HFFc6 (cell line): ENCODE measurements at regions not wholly inside any gene's neighbourhood (a gene's known extent, or its start where the extent isn't known, plus 50 kb on each side); places are given as distances from the start of the nearest gene placed in this dataset.
"Not testable (repeated sequence)": the region's sequence is repeated elsewhere in the genome, so short reads cannot be mapped to it uniquely, and the experiment has no call there.

Experiments used
- DNase-seq: peaks from one replicate; pipeline ENCODE4 v3.0.0-alpha.2; 2018
- H3K27ac Mint-ChIP-seq: 2 replicates; pipeline ENCODE4 v1.8.0; 2020; ENCODE audit warnings: mild to moderate bottlenecking, mixed read lengths
- H3K27me3 Mint-ChIP-seq: 2 replicates; pipeline ENCODE4 v1.8.0; 2021; ENCODE audit warnings: mild to moderate bottlenecking, moderate library complexity, mixed read lengths; ENCODE audit not compliant: insufficient read depth
- H3K36me3 Mint-ChIP-seq: 2 replicates; pipeline ENCODE4 v1.8.0; 2021; ENCODE audit warnings: low read depth, mixed read lengths
- H3K4me1 Mint-ChIP-seq: 2 replicates; pipeline ENCODE4 v1.8.0; 2020; ENCODE audit warnings: low read depth, mixed read lengths
- H3K4me3 Mint-ChIP-seq: 2 replicates; pipeline ENCODE4 v1.8.0; 2020; ENCODE audit warnings: mild to moderate bottlenecking, moderate library complexity, mixed read lengths
- H3K9me3 Mint-ChIP-seq: 2 replicates; pipeline ENCODE4 v1.8.0; 2020; ENCODE audit warnings: mild to moderate bottlenecking, mixed read lengths
- CTCF ChIP-seq: fragments of 200-600 bp; sonication (generic); IDR thresholded peaks from 2 replicates; pipeline ENCODE4 v1.5.0; 2021; ENCODE audit warnings: antibody characterized with exemption, mild to moderate bottlenecking

- no peaks in the 10 kb centered on the region for H3K4me1 Mint-ChIP-seq
- H3K9me3 Mint-ChIP-seq = peaks cover 44% of the 10 kb centered on the region
- H3K27me3 Mint-ChIP-seq = no peaks in the 10 kb centered on the region; the same call in 1 of the 2 replicates
- no peak for TF ChIP-seq CTCF
- no peak for DNase-seq
- no peaks in the 10 kb centered on the region for H3K36me3 Mint-ChIP-seq
- no peak overlapping the region for H3K4me3 Mint-ChIP-seq
- no peak overlapping the region for H3K27ac Mint-ChIP-seq
Observed at GRCh38 chr10:64182671-64183070, 661.5 kb downstream of the REEP3 start.

GRCh38 chr10:64191286-64191685 lies 670.1 kb downstream of the REEP3 start:
- H3K4me1 Mint-ChIP-seq = no peaks in the 10 kb centered on the region
- no peak overlapping the region for H3K4me3 Mint-ChIP-seq
- H3K9me3 Mint-ChIP-seq = peaks cover 38% of the 10 kb centered on the region
- TF ChIP-seq CTCF = no peak
- H3K27ac Mint-ChIP-seq = no peak overlapping the region
- no peaks in the 10 kb centered on the region for H3K27me3 Mint-ChIP-seq
- no peaks in the 10 kb centered on the region for H3K36me3 Mint-ChIP-seq
- DNase-seq = no peak

GRCh38 chr10:64196638-64197315 lies 675.6 kb downstream of the REEP3 start:
- Mint-ChIP-seq H3K27me3 (no peaks in the 10 kb centered on the region), H3K4me1 (no peaks in the 10 kb centered on the region), H3K9me3 (peaks cover 32% of the 10 kb centered on the region), H3K27ac (no peak overlapping the region), H3K36me3 (no peaks in the 10 kb centered on the region), H3K4me3 (no peak overlapping the region)
- no peak for TF ChIP-seq CTCF
- no peak for DNase-seq

GRCh38 chr10:64201936-64202335 lies 680.7 kb downstream of the REEP3 start:
- no peak for DNase-seq
- TF ChIP-seq CTCF = no peak
- Mint-ChIP-seq H3K9me3 (peaks cover 25% of the 10 kb centered on the region), H3K4me3 (no peak overlapping the region), H3K27me3 (no peaks in the 10 kb centered on the region), H3K27ac (no peak overlapping the region), H3K36me3 (no peaks in the 10 kb centered on the region), H3K4me1 (no peaks in the 10 kb centered on the region)

- H3K4me3 Mint-ChIP-seq, H3K4me1 Mint-ChIP-seq, H3K36me3 Mint-ChIP-seq, H3K27ac Mint-ChIP-seq, H3K27me3 Mint-ChIP-seq, DNase-seq: not testable (repeated sequence)
- H3K9me3 Mint-ChIP-seq = peaks cover 38% of the 10 kb centered on the region
Observed at GRCh38 chr10:64204504-64204903, 683.3 kb downstream of the REEP3 start.

GRCh38 chr10:64206409-64206808 lies 685.2 kb downstream of the REEP3 start:
- no peak for TF ChIP-seq CTCF
- Mint-ChIP-seq H3K4me3 (no peak overlapping the region), H3K27ac (no peak overlapping the region), H3K36me3 (no peaks in the 10 kb centered on the region; the same call in 1 of the 2 replicates), H3K4me1 (no peaks in the 10 kb centered on the region), H3K27me3 (no peaks in the 10 kb centered on the region), H3K9me3 (peaks cover 48% of the 10 kb centered on the region)
- no peak for DNase-seq
